HL-60 (cell line): ENCODE measurements at regions not wholly inside any gene's neighbourhood (a gene's known extent, or its start where the extent isn't known, plus 50 kb on each side); places are given as distances from the start of the nearest gene placed in this dataset.

Experiments used
- POLR2AphosphoS5 ChIP-seq: IDR thresholded peaks from 2 replicates; pipeline ENCODE4 v1.6.1; 2012; ENCODE audit warnings: low read depth
- TF ChIP-seq, protein P1 (sequence below): IDR thresholded peaks from one replicate; pipeline ENCODE4 v1.5.1; 2011; ENCODE audit warnings: low read length, control low read depth, inconsistent platforms; ENCODE audit not compliant: insufficient read depth

DNA sequence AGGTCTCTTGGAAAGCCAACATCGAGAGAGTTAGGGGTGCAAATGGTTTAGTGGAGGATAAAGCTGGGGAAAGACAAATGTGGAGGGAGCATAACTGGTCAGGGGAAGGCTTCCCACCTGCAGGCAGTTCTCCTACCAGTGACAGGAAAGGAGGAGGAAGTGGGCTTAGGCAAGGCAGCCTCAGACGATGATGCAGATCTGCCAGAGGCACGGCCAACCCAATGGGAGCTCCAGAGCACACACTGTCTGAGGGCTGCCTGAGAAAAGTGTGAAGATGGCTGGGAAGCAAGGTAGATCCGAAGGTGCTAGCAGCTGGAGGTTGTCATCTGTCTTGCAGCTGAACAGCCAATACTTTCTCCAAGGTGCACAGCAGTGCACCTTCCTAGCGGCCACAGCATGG, 178.8 kb downstream of the C7orf25 start:
- TF ChIP-seq POLR2AphosphoS5: no peak
- TF ChIP-seq, protein P1, sequence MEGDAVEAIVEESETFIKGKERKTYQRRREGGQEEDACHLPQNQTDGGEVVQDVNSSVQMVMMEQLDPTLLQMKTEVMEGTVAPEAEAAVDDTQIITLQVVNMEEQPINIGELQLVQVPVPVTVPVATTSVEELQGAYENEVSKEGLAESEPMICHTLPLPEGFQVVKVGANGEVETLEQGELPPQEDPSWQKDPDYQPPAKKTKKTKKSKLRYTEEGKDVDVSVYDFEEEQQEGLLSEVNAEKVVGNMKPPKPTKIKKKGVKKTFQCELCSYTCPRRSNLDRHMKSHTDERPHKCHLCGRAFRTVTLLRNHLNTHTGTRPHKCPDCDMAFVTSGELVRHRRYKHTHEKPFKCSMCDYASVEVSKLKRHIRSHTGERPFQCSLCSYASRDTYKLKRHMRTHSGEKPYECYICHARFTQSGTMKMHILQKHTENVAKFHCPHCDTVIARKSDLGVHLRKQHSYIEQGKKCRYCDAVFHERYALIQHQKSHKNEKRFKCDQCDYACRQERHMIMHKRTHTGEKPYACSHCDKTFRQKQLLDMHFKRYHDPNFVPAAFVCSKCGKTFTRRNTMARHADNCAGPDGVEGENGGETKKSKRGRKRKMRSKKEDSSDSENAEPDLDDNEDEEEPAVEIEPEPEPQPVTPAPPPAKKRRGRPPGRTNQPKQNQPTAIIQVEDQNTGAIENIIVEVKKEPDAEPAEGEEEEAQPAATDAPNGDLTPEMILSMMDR: no peak
